ENCODE measurements at regions not wholly inside any gene's neighbourhood (a gene's known extent, or its start where the extent isn't known, plus 50 kb on each side); places are given as distances from the start of the nearest gene placed in this dataset.

GRCh38 chr5:4725594-4725993 is 414.5 kb upstream of the ADAMTS16 start:
- Mint-ChIP-seq H3K4me3 (no peak overlapping the region), H3K36me3 (no peaks in the 10 kb centered on the region), H3K9me3 (peaks cover 8% of the 10 kb centered on the region), H3K27ac (no peak overlapping the region), H3K4me1 (no peaks in the 10 kb centered on the region), H3K27me3 (no peaks in the 10 kb centered on the region)
- no peak for DNase-seq

GRCh38 chr5:4730279-4730678 is 409.9 kb upstream of the ADAMTS16 start:
- Mint-ChIP-seq H3K36me3 (no peaks in the 10 kb centered on the region), H3K9me3 (no peaks in the 10 kb centered on the region), H3K4me1 (no peaks in the 10 kb centered on the region), H3K27me3 (no peaks in the 10 kb centered on the region), H3K4me3 (no peak overlapping the region), H3K27ac (no peak overlapping the region)
- DNase-seq = no peak

- Mint-ChIP-seq H3K27ac (no peak overlapping the region), H3K27me3 (no peaks in the 10 kb centered on the region), H3K36me3 (no peaks in the 10 kb centered on the region), H3K9me3 (peaks cover 4% of the 10 kb centered on the region), H3K4me1 (no peaks in the 10 kb centered on the region), H3K4me3 (no peak overlapping the region)
- no peak for DNase-seq
These were observed 405.8 kb upstream of the ADAMTS16 start for GRCh38 chr5:4734348-4734747.

GRCh38 chr5:4735261-4735660 is 404.9 kb upstream of the ADAMTS16 start:
- Mint-ChIP-seq H3K4me1 (no peaks in the 10 kb centered on the region), H3K9me3 (peaks cover 4% of the 10 kb centered on the region), H3K4me3 (no peak overlapping the region), H3K36me3 (no peaks in the 10 kb centered on the region), H3K27me3 (no peaks in the 10 kb centered on the region), H3K27ac (no peak overlapping the region)
- DNase-seq = no peak

- H3K4me3 Mint-ChIP-seq = no peak overlapping the region
- H3K4me1 Mint-ChIP-seq = no peaks in the 10 kb centered on the region
- no peaks in the 10 kb centered on the region for H3K27me3 Mint-ChIP-seq
- peaks cover 10% of the 10 kb centered on the region for H3K9me3 Mint-ChIP-seq
- H3K36me3 Mint-ChIP-seq = no peaks in the 10 kb centered on the region
- no peak overlapping the region for H3K27ac Mint-ChIP-seq
- DNase-seq = no peak
These were observed 402.3 kb upstream of the ADAMTS16 start for GRCh38 chr5:4737868-4738267.

GRCh38 chr5:4738298-4738697 is 401.8 kb upstream of the ADAMTS16 start:
- no peak overlapping the region for H3K27ac Mint-ChIP-seq
- no peaks in the 10 kb centered on the region for H3K4me1 Mint-ChIP-seq
- H3K36me3 Mint-ChIP-seq = no peaks in the 10 kb centered on the region
- H3K4me3 Mint-ChIP-seq = no peak overlapping the region
- no peaks in the 10 kb centered on the region for H3K27me3 Mint-ChIP-seq
- H3K9me3 Mint-ChIP-seq = peaks cover 10% of the 10 kb centered on the region
- DNase-seq = no peak

- no peak overlapping the region for H3K27ac Mint-ChIP-seq
- H3K4me1 Mint-ChIP-seq = no peaks in the 10 kb centered on the region
- no peak overlapping the region for H3K4me3 Mint-ChIP-seq
- no peaks in the 10 kb centered on the region for H3K27me3 Mint-ChIP-seq
- no peak for DNase-seq
- H3K36me3 Mint-ChIP-seq = no peaks in the 10 kb centered on the region
- H3K9me3 Mint-ChIP-seq = peaks cover 10% of the 10 kb centered on the region
These were observed 400.0 kb upstream of the ADAMTS16 start for GRCh38 chr5:4740156-4740555.

- Mint-ChIP-seq H3K27ac (no peak overlapping the region), H3K9me3 (peaks cover 3% of the 10 kb centered on the region), H3K4me1 (no peaks in the 10 kb centered on the region), H3K4me3 (no peak overlapping the region), H3K36me3 (no peaks in the 10 kb centered on the region), H3K27me3 (no peaks in the 10 kb centered on the region)
- no peak for DNase-seq
These were observed 381.6 kb upstream of the ADAMTS16 start for GRCh38 chr5:4758550-4758949.

GRCh38 chr5:4758996-4759395 is 381.1 kb upstream of the ADAMTS16 start:
- DNase-seq = no peak
- no peaks in the 10 kb centered on the region for H3K36me3 Mint-ChIP-seq
- no peaks in the 10 kb centered on the region for H3K4me1 Mint-ChIP-seq
- no peak overlapping the region for H3K27ac Mint-ChIP-seq
- H3K27me3 Mint-ChIP-seq = no peaks in the 10 kb centered on the region
- peaks cover 5% of the 10 kb centered on the region for H3K9me3 Mint-ChIP-seq
- no peak overlapping the region for H3K4me3 Mint-ChIP-seq

- H3K36me3 Mint-ChIP-seq = no peaks in the 10 kb centered on the region
- no peak overlapping the region for H3K27ac Mint-ChIP-seq
- H3K4me3 Mint-ChIP-seq = no peak overlapping the region
- H3K27me3 Mint-ChIP-seq = no peaks in the 10 kb centered on the region
- no peak for DNase-seq
- H3K9me3 Mint-ChIP-seq = peaks cover 7% of the 10 kb centered on the region
- H3K4me1 Mint-ChIP-seq = no peaks in the 10 kb centered on the region
These were observed 377.8 kb upstream of the ADAMTS16 start for GRCh38 chr5:4762316-4762715.

- Mint-ChIP-seq H3K4me3 (no peak overlapping the region), H3K36me3 (no peaks in the 10 kb centered on the region), H3K4me1 (no peaks in the 10 kb centered on the region), H3K27me3 (no peaks in the 10 kb centered on the region), H3K9me3 (peaks cover 8% of the 10 kb centered on the region), H3K27ac (no peak overlapping the region)
- DNase-seq = no peak
These were observed 374.7 kb upstream of the ADAMTS16 start for GRCh38 chr5:4765411-4765810.

- Mint-ChIP-seq H3K9me3 (peaks cover 6% of the 10 kb centered on the region), H3K27ac (no peak overlapping the region), H3K4me1 (no peaks in the 10 kb centered on the region), H3K36me3 (no peaks in the 10 kb centered on the region), H3K27me3 (no peaks in the 10 kb centered on the region), H3K4me3 (no peak overlapping the region)
- no peak for DNase-seq
These were observed 374.0 kb upstream of the ADAMTS16 start for GRCh38 chr5:4766101-4766500.

- peaks cover 2% of the 10 kb centered on the region for H3K9me3 Mint-ChIP-seq
- no peak overlapping the region for H3K4me3 Mint-ChIP-seq
- H3K27me3 Mint-ChIP-seq = no peaks in the 10 kb centered on the region
- H3K36me3 Mint-ChIP-seq = no peaks in the 10 kb centered on the region
- no peaks in the 10 kb centered on the region for H3K4me1 Mint-ChIP-seq
- no peak overlapping the region for H3K27ac Mint-ChIP-seq
- DNase-seq = no peak
These were observed 367.5 kb upstream of the ADAMTS16 start for GRCh38 chr5:4772591-4772990.

GRCh38 chr5:4773827-4774317 is 366.3 kb upstream of the ADAMTS16 start:
- no peak for DNase-seq
- Mint-ChIP-seq H3K36me3 (no peaks in the 10 kb centered on the region), H3K4me1 (no peaks in the 10 kb centered on the region), H3K27ac (no peak overlapping the region), H3K9me3 (peaks cover under 1% of the 10 kb centered on the region), H3K4me3 (no peak overlapping the region), H3K27me3 (no peaks in the 10 kb centered on the region)

- H3K27ac Mint-ChIP-seq = no peak overlapping the region
- DNase-seq = no peak
- H3K36me3 Mint-ChIP-seq = no peaks in the 10 kb centered on the region
- H3K4me3 Mint-ChIP-seq = no peak overlapping the region
- no peaks in the 10 kb centered on the region for H3K4me1 Mint-ChIP-seq
- no peaks in the 10 kb centered on the region for H3K27me3 Mint-ChIP-seq
- H3K9me3 Mint-ChIP-seq = peaks cover 3% of the 10 kb centered on the region
These were observed 362.7 kb upstream of the ADAMTS16 start for GRCh38 chr5:4777435-4777834.

GRCh38 chr5:4780633-4781032 is 359.5 kb upstream of the ADAMTS16 start:
- peaks cover 9% of the 10 kb centered on the region for H3K9me3 Mint-ChIP-seq
- no peak for DNase-seq

GRCh38 chr5:4781299-4781698 is 358.8 kb upstream of the ADAMTS16 start:
- DNase-seq = no peak
- Mint-ChIP-seq H3K9me3 (peaks cover 9% of the 10 kb centered on the region), H3K4me3 (no peak overlapping the region), H3K27me3 (no peaks in the 10 kb centered on the region), H3K27ac (no peak overlapping the region), H3K36me3 (no peaks in the 10 kb centered on the region), H3K4me1 (no peaks in the 10 kb centered on the region)

More at GRCh38 chr5:4780633-4781032, 359.5 kb upstream of the ADAMTS16 start:
- Mint-ChIP-seq H3K27me3 (no peaks in the 10 kb centered on the region), H3K4me3 (no peak overlapping the region), H3K36me3 (no peaks in the 10 kb centered on the region), H3K4me1 (no peaks in the 10 kb centered on the region), H3K27ac (no peak overlapping the region)
